Hepatocyte (in vitro differentiated cells): ENCODE measurements at regions not wholly inside any gene's neighbourhood (a gene's known extent, or its start where the extent isn't known, plus 50 kb on each side); places are given as distances from the start of the nearest gene placed in this dataset.
"Not testable (repeated sequence)": the region's sequence is repeated elsewhere in the genome, so short reads cannot be mapped to it uniquely, and the experiment has no call there.

ENCODE experiments used
- CTCF ChIP-seq: fragments of 200-600 bp; sonication (generic); IDR thresholded peaks from 2 replicates; pipeline ENCODE4 v1.5.1; 2016; ENCODE audit warnings: antibody characterized with exemption, mild to moderate bottlenecking; ENCODE audit not compliant: poor library complexity
- EZH2 ChIP-seq: fragments of 200-600 bp; sonication (generic); IDR thresholded peaks from 2 replicates; pipeline ENCODE4 v1.6.1; 2016; ENCODE audit warnings: antibody characterized with exemption, mild to moderate bottlenecking, borderline replicate concordance
- EZH2phosphoT487 ChIP-seq: fragments of 200-600 bp; sonication (generic); IDR thresholded peaks from one replicate; pipeline ENCODE4 v1.6.1; 2018; ENCODE audit warnings: antibody characterized with exemption, mild to moderate bottlenecking, low read depth, moderate library complexity; ENCODE audit not compliant: unreplicated experiment, severe bottlenecking

DNA sequence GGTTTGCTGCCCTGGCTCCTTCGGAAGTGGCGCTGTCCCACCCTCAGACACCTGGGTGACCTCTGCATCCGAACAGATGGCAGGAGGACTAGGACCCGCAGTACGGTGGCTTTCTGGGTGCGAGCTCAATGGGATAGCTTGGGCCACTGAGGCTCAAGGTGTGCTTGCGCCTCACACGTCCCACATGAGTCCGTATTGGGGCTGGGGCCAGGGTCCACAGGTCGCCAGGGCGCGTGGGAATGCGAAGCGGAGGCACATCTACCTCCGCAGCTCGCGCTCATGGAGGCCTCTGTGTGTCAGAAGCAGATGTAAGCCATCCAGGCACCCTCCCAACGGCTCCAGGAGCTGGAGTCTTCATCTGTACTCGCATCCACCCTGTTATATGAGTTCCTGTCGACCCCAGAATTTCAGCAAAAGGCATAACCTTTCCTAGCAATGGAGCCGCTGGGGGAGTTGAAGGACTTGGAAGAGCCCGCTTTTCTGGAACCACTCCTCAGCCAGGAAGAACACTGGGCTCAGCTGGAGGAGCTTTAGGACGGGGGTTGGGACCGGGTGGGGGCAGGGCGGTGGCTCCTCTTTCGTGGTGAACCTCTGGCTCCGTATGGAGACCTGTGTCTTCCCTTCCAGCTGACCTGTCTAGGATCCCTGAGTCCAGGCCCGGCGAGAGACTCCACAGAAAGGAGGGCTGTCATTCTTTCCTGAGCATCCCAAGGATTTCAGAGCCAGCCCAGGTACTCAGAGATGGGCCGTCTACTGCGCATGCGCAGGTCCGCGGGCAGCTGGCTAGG lies 1932.8 kb upstream of the DEFB115 start:
- not testable (repeated sequence) for TF ChIP-seq CTCF, EZH2phosphoT487, EZH2
